Mononuclear cell (primary cell): ENCODE measurements at regions not wholly inside any gene's neighbourhood (a gene's known extent, or its start where the extent isn't known, plus 50 kb on each side); places are given as distances from the start of the nearest gene placed in this dataset.
"Not testable (repeated sequence)": the region's sequence is repeated elsewhere in the genome, so short reads cannot be mapped to it uniquely, and the experiment has no call there.

Experiments
- H3K27me3 ChIP-seq: 2 replicates; pipeline ENCODE4 v1.6.0; 2011; ENCODE audit warnings: low read length, control low read depth; ENCODE audit not compliant: insufficient read depth
- H3K4me1 ChIP-seq: 2 replicates; pipeline ENCODE4 v1.5.1; 2011; ENCODE audit warnings: mild to moderate bottlenecking, low read length, control low read depth; ENCODE audit not compliant: insufficient read depth
- H3K4me3 ChIP-seq: 2 replicates; pipeline ENCODE4 v1.5.1; 2011; ENCODE audit warnings: mild to moderate bottlenecking, low read length, moderate library complexity
- H3K9me3 ChIP-seq: 2 replicates; pipeline ENCODE4 v1.5.1; 2011; ENCODE audit warnings: low read depth, mild to moderate bottlenecking, control low read depth, low read length

DNA sequence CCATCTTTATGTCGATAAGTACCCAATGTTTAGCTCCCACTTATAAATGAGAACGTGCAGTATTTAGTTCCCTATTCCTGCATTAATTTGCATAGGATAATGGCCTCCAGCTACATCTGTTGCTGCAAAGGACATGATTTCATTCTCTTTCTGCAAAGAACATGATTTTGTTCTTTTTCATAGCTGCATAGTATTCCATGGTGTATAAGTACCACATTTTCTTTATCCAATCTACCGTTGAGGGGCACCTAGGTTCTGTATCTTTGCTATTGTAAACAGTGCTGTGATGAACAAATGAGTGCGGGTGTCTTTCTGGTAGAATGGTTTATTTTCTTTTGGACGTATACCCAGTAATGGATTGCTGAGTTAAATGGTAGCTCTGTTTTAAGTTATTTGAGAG, 63.0 kb downstream of the HLX start:
- H3K4me1 ChIP-seq: no peaks in the 10 kb centered on the region
- H3K4me3 ChIP-seq: no peak overlapping the region
- H3K9me3 ChIP-seq: no peaks in the 10 kb centered on the region
- H3K27me3 ChIP-seq: no peaks in the 10 kb centered on the region

GRCh38 chr1:220942914-220943313, 63.7 kb downstream of the HLX start:
- not testable (repeated sequence) for H3K4me3 ChIP-seq, H3K4me1 ChIP-seq, H3K9me3 ChIP-seq, H3K27me3 ChIP-seq

- Histone ChIP-seq H3K4me1 (no peaks in the 10 kb centered on the region), H3K27me3 (no peaks in the 10 kb centered on the region), H3K9me3 (no peaks in the 10 kb centered on the region), H3K4me3 (no peak overlapping the region)
These were observed 64.2 kb downstream of the HLX start for GRCh38 chr1:220943319-220943996.

- Histone ChIP-seq H3K9me3 (peaks cover 25% of the 10 kb centered on the region), H3K4me3 (no peak overlapping the region), H3K27me3 (no peaks in the 10 kb centered on the region), H3K4me1 (no peaks in the 10 kb centered on the region)
These were observed 71.3 kb downstream of the HLX start for GRCh38 chr1:220950576-220950975.

GRCh38 chr1:220952961-220953643, 73.9 kb downstream of the HLX start:
- Histone ChIP-seq H3K4me3 (no peak overlapping the region), H3K9me3 (peaks cover 25% of the 10 kb centered on the region), H3K27me3 (no peaks in the 10 kb centered on the region), H3K4me1 (peaks cover 10% of the 10 kb centered on the region)

DNA sequence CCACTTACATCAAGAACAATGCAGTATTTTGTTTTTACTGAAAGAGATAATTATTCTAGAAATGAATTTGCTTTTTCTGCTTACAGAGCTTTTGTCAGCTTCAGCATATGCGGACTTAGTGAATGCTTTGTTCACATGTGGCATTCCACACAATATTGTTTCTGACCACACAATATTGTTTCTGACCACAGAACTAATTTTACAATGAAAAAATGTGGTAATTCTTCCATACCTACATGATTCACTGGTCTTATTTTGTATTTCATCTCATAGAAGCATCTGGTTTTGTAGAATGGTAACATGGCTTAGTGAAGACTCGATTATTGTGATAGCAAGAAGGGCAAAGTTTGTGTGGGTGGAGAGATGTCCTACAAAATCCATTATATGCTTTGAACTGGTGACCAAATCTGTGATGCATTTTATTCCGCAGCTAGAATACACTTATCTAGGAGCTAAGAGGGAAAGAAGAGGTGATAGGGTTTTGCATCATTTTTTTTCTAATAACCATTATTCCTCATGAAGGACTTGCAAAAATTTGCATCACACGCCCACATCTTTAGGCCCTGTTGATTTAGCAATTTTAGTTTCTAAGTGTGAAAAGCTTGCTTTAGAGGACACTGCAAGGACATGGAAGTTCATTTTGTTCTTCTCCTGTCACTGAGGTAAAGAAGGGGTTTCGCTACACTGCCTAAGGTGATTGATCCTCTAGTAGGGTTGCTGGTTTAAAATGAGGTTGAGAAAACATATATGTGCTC, 75.3 kb downstream of the HLX start:
- no peaks in the 10 kb centered on the region for H3K27me3 ChIP-seq
- peaks cover 10% of the 10 kb centered on the region for H3K4me1 ChIP-seq
- no peak overlapping the region for H3K4me3 ChIP-seq
- H3K9me3 ChIP-seq: peaks cover 22% of the 10 kb centered on the region

- H3K27me3 ChIP-seq: no peaks in the 10 kb centered on the region
- H3K9me3 ChIP-seq: peaks cover 16% of the 10 kb centered on the region
- peaks cover 10% of the 10 kb centered on the region for H3K4me1 ChIP-seq
- H3K4me3 ChIP-seq: no peak overlapping the region
These were observed 75.9 kb downstream of the HLX start for GRCh38 chr1:220955116-220955515.

DNA sequence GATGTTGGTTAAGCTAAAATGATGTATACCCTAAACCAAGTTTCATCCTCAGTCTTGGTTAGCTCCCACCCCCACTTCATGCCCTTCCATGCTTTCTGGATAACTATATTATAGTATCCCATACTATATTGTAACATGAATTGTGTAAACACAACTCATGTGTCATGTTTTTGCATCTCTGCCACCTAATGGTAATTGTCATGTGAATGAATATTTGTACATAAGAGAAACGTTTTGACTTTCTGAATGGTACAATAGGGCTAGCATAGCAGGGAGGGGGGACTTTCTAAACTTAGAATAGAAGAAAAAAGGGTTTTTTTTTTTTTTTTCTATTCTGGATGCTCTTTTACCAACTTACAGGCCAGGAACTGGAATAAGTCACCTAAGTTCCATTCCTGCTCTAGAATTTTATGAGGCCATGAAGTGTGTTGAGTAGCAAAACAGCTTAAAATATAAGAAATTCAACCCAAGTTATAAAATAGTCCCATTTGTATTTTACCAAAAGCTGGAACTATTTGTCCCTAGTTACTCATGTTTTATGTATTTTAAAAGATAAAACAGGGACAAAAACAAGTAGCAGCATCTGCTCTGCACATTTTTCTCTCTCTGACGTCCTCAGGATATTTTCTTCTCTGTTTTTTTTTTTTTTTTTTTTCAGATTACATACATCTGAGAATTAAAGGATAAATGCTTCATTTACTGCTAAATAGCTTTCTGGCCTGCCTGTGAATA, 77.4 kb downstream of the HLX start:
- H3K9me3 ChIP-seq: peaks cover under 1% of the 10 kb centered on the region
- peaks cover 12% of the 10 kb centered on the region for H3K4me1 ChIP-seq
- no peaks in the 10 kb centered on the region for H3K27me3 ChIP-seq
- no peak overlapping the region for H3K4me3 ChIP-seq

- no peaks in the 10 kb centered on the region for H3K27me3 ChIP-seq
- peaks cover 14% of the 10 kb centered on the region for H3K4me1 ChIP-seq
- no peaks in the 10 kb centered on the region for H3K9me3 ChIP-seq
- H3K4me3 ChIP-seq: no peak overlapping the region
These were observed 78.0 kb downstream of the HLX start for GRCh38 chr1:220957233-220957605.

GRCh38 chr1:220958234-220958633, 79.0 kb downstream of the HLX start:
- Histone ChIP-seq H3K4me1 (peaks cover 14% of the 10 kb centered on the region), H3K9me3 (no peaks in the 10 kb centered on the region), H3K27me3 (no peaks in the 10 kb centered on the region), H3K4me3 (no peak overlapping the region)

DNA sequence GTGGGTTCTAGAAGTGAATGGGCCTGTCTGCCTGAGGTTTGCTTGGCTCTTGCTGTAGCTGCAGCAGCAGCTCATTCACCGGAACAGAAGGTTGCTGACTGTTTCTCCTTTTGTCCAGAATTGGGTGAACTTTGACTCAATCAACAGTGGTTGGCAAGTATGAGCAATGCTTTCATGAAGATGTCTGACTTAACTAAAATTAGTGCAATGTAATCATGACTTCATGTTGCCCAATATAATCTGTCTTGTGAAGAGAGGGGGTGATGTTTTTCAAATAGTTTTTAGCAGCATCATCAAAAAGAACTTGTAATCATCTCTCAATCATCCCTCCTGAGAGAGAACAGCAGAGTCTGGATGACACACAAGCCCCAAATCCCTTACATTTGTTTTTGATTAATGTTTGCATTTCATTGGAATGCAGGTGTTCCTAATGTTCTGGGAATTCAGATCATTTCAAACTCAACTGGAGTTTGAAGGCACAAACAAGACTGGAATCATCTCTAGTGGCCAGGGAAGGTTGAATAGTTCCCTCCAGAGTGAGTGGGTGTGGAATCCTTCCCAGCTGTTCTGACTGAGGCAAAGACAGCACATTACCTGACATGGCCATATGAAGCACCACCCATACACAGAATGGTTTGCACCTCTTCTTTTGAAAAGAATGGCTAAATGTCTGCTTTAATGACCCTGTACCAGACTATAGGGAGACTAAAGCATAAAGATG, 82.9 kb downstream of the HLX start:
- H3K4me1 ChIP-seq: peaks cover 11% of the 10 kb centered on the region
- H3K4me3 ChIP-seq: no peak overlapping the region
- no peaks in the 10 kb centered on the region for H3K27me3 ChIP-seq
- peaks cover 6% of the 10 kb centered on the region for H3K9me3 ChIP-seq

GRCh38 chr1:220966041-220966440, 86.8 kb downstream of the HLX start:
- no peak overlapping the region for H3K4me3 ChIP-seq
- peaks cover 6% of the 10 kb centered on the region for H3K9me3 ChIP-seq
- peaks cover 4% of the 10 kb centered on the region for H3K4me1 ChIP-seq
- no peaks in the 10 kb centered on the region for H3K27me3 ChIP-seq

DNA sequence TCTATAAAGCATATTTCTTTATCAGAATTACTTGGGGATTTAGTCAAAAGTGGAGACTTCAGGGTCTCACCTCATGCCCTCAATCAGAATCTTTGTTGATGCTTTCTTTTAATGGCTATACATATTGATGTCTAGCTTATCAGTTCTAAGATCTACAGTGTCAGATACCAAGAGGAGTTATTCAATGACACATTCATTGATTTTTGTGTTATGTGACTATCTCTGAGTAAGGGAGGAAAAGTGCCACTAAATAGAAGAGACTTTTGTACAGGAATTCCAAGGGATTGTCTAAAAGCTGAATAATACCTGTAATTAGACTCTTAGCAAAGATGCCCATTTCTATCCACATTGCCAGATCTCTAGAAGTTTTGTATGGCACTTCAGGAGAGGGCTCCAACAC, 87.2 kb downstream of the HLX start:
- Histone ChIP-seq H3K4me3 (no peak overlapping the region), H3K9me3 (peaks cover 6% of the 10 kb centered on the region), H3K4me1 (peaks cover 4% of the 10 kb centered on the region), H3K27me3 (no peaks in the 10 kb centered on the region)

DNA sequence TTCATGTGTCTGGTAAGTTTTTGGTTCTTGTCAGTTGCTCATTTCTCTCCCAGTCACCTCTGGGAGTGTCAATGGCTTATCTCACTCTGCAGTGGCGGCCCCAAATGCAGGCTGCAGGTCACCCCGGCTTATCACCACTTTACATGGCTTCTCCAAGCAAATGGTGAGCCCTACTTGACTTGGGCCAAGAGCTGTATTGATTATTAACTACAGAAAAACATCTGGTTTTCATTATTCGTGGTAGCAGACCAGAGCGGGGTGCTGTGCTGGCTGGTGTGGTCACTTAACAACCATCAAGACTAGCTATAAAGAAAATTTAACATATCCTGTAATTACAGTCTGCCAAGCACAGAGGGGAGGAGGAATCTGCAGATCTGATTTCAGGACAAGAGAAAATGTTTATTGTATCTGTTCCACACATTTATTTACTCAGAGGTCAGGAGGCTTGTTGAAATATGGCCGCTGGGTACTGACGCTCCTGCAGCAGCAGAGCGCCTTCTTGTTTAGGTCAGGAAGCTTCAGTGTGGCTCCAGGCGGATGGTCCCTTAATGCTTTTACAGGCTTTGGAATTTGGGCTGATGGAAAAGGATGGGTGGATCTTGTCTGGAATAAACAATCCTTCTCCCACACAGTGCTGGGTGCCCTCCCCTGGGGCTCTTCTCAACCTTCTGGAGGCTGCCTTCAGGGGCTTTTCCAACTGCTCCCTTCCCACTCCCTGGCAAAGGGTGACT, 87.8 kb downstream of the HLX start:
- Histone ChIP-seq H3K4me1 (no peaks in the 10 kb centered on the region), H3K27me3 (no peaks in the 10 kb centered on the region), H3K9me3 (peaks cover 6% of the 10 kb centered on the region), H3K4me3 (no peak overlapping the region)
